HG03045 (cell line): ENCODE measurements at regions not wholly inside any gene's neighbourhood (a gene's known extent, or its start where the extent isn't known, plus 50 kb on each side); places are given as distances from the start of the nearest gene placed in this dataset.

Experiments used
- ATAC-seq: cut with Tn5 transposase; IDR thresholded peaks from one replicate; pipeline ENCODE4 v1.9.1; 2021; ENCODE audit warnings: mild to moderate bottlenecking, moderate library complexity; ENCODE audit not compliant: unreplicated experiment

DNA sequence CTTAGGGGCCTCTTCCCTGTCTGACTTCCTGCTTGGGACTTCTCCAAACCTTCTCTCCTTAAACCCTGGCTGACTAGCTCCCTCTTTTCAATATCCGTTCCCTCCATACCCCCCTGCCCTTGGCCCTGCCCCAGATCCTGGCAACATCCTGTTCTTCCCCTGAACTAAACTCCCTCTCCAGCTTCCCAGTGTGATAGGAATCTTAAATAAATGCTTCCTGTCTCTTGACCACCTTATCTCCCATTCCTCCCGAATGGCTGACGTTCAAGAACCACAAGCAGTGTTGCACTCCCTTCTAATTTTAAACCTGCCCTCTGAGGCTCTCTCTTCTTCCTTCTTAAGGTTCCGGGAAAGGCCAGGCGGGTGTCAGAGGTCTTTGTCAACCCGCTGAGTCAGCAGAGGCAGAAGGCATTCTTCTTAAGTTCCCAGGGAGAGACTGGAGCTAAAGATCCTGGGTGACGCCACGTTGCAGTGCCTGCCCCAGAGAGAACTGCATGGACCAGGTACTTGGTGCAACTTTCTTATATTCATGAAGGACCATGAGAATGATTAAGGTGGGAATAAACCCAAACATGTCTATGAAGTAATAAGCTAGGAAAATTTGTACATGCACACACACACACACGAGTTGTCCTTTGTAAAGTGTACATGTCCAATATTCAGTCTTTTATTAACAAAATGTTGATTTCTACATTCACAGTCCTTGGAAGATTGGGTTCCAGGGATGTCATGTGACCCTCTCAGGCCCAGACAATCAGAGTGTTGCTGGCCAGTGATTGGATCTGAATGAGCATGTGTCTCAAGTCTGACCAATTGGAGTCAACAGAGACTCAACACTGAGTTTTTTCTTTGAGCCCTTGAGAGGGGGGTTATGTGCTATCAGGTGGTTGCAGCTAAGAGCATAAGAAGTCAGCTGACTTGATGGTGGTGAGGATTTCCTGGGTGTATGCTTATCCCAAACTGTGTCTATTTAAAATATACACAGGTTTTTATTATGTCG lies 420.2 kb upstream of the TBX3 start:
- ATAC-seq: no peak

DNA sequence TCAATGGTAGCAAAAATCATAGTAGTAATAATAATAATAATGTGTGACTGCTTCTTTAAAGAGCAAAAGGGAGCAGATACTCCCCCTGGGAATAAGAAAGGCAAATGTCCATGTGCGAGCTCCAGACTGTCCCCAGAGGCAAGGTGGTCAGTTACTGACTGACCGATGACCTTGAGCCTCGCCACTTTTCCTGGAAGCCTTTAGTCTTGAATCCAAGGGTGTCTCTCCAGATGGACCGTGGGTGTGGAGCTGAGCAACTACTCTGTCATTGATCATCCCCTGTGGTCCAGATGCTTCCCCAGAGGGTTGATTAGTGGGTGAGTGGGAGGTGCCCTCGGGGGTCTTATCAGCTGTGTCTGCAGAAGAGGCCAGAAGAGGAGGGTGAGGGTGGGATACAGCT lies 418.5 kb upstream of the TBX3 start:
- no peak for ATAC-seq

GRCh38 chr12:115101520-115101919 lies 417.5 kb upstream of the TBX3 start:
- no peak for ATAC-seq

GRCh38 chr12:115097416-115097815 lies 413.4 kb upstream of the TBX3 start:
- ATAC-seq: no peak

GRCh38 chr12:115096588-115097397 lies 412.8 kb upstream of the TBX3 start:
- no peak for ATAC-seq

- no peak for ATAC-seq
Observed at GRCh38 chr12:115095073-115095748, 411.2 kb upstream of the TBX3 start.

DNA sequence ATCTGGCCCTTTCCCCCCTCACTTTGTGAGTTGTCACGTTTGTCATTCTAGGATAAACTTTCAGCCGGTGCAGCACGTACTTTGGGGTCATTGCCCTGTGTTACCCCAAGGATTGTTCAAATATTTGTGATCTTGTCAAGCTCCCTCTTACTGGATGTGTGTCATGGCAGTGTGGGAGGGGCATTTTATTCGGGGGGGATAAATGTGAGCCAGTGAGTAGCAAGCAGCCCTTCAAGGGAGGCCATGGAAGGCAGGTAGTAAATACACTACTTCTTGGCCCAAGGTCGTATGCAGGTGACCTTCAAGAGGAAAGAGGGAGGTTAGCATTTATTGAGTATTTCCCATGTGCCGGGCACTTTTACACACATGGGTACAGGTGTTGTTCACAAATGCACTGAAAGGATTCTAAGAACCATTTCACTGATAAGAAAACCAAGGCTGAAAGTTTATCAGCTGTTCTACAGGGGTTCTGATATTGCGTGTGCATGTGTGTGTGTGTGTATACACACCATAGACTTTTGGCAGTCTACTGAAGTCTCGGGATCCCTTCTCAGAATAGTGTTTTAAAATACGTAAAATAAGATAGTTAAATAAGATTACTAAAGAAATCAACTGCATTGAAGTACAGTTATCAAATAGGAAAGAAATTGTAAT lies 410.3 kb upstream of the TBX3 start:
- ATAC-seq: no peak

- no peak for ATAC-seq
Observed at GRCh38 chr12:115093261-115093660, 409.3 kb upstream of the TBX3 start.

DNA sequence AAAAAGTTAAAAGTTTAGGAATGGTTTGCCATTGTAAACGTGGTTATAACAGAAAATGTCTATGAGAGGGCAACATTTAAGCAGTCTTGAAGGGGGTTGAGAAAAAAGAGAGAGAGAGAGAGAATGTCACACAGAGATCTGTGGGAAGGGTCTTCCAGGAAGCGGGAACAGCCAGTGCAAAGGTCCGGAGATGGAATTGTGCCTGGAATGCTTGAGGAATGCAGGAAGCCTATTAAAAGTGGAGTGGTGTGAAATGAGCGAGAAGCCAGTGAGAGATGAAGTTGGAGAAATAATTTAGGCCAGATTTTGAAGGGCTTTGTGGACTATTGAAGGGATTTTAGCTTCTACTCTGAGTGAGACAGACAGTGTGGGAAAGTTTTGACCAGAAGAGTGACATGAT lies 406.8 kb upstream of the TBX3 start:
- ATAC-seq: no peak

DNA sequence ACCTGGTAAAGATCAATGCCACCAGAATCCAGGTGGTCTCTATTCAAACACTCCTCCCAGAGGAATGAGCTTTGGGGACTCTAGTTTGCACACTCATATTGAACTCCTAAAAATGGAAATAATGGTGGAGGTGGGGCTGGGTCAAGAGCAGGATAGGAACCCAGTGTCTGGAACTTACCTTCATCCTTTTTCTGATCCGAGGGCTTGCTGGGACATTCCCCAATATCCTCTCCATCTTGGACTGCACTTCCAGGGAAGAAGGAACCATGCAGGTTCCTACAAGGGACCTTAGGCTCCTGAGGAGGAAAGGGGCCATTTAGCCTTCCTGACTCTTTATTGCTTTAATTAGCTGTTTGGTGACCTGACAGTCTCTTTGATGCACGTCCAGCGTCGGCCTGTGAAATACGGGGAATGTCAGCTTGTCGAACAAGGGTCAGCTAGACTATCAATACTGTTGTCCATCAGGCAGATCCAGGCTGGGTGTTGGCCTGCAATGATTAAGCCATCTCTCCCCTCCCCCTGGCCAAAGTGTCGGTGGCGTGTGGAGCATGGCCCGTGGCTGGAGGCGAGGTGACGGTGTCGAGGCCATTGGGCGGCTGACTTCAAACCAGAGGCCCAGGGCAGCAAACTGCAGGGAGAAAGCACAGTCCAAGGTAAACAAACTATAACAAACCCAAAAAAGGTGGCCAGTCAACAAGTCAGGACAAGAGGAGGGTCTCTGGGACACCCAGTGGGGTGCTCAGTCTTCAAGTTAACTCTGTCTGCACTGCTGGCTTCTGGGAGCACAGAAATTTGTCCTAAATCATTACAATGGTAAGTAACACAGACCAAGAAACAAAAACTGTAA lies 405.2 kb upstream of the TBX3 start:
- no peak for ATAC-seq

GRCh38 chr12:115088328-115088994 lies 404.5 kb upstream of the TBX3 start:
- no peak for ATAC-seq

- no peak for ATAC-seq
Observed at GRCh38 chr12:115085594-115085993, 401.6 kb upstream of the TBX3 start.

GRCh38 chr12:115079760-115080159 lies 395.8 kb upstream of the TBX3 start:
- ATAC-seq: no peak

GRCh38 chr12:115078990-115079389 lies 395.0 kb upstream of the TBX3 start:
- no peak for ATAC-seq

- no peak for ATAC-seq
Observed at GRCh38 chr12:115078334-115078733, 394.4 kb upstream of the TBX3 start.

GRCh38 chr12:115075552-115076170 lies 391.7 kb upstream of the TBX3 start:
- ATAC-seq: no peak

- ATAC-seq: no peak
Observed at GRCh38 chr12:115074617-115075016, 390.6 kb upstream of the TBX3 start.

DNA sequence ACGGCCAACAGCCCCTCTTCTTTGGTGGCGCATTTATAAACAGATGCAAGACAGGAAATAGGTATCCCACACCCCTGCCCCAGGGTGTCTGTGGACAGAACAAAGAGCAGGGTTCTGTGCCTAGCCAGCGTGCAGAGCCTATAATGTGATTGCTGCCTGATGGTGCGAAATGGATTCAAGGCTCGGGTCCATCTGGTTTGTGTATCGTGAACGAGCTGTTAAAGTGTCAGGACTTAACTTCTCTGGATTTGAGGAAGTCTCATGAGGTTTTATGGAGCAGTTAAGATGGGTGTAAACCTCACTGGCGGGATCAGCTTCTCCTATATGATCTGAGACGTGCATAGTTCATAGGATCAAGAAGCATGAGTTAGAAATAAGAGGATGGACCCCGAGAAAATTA lies 388.7 kb upstream of the TBX3 start:
- no peak for ATAC-seq

DNA sequence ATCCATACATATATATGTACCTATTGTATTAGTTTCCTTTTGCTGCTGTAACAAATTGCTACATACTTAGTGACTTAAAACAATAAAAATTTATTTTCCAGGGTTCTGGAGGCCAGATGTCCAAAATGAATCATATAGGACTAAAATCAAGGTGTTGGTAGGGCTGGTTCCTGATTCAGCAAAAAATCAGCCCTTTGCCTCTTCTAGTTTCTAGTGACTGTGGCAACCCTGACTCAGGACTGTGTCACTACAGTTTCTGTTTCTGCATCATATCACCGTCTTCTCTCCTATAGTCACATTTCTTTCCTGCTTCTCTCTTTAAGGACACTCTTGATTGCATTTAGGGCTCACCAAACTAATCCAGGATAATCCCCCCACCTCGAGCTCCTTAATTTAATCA lies 386.3 kb upstream of the TBX3 start:
- ATAC-seq: no peak
